ENCODE measurements at regions not wholly inside any gene's neighbourhood (a gene's known extent, or its start where the extent isn't known, plus 50 kb on each side); places are given as distances from the start of the nearest gene placed in this dataset.

- TF ChIP-seq, protein P1, sequence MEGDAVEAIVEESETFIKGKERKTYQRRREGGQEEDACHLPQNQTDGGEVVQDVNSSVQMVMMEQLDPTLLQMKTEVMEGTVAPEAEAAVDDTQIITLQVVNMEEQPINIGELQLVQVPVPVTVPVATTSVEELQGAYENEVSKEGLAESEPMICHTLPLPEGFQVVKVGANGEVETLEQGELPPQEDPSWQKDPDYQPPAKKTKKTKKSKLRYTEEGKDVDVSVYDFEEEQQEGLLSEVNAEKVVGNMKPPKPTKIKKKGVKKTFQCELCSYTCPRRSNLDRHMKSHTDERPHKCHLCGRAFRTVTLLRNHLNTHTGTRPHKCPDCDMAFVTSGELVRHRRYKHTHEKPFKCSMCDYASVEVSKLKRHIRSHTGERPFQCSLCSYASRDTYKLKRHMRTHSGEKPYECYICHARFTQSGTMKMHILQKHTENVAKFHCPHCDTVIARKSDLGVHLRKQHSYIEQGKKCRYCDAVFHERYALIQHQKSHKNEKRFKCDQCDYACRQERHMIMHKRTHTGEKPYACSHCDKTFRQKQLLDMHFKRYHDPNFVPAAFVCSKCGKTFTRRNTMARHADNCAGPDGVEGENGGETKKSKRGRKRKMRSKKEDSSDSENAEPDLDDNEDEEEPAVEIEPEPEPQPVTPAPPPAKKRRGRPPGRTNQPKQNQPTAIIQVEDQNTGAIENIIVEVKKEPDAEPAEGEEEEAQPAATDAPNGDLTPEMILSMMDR (IDR thresholded peaks at IDR 0.05): no peak
- TF ChIP-seq POLR2A (IDR thresholded peaks at IDR 0.05): no peak
Observed at GRCh38 chr19:56949626-56950025, 109.1 kb upstream of the PEG3 start.

All from body of pancreas (tissue), 4 donors.